ENCODE measurements at regions not wholly inside any gene's neighbourhood (a gene's known extent, or its start where the extent isn't known, plus 50 kb on each side); places are given as distances from the start of the nearest gene placed in this dataset.

DNA sequence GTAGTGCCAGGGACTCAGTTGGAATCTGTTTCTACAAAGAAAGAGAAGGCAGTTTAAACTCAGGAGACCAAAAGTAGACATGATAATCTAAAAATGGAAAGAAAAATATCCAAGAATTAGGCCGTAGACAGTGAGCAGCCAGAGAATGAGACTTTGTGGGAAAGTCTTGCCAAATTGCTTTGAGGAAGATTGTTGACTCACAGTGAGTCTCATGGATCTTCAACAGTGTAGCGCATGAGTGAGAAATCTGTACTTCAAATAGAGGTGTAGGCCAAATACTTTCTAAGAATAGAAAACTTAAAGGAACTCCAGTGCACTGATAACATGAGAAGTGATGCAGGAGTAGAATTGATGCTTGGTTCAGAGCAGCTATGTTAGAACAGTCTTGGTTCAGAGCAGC lies 284.5 kb downstream of the HTR1B start:
- no peak overlapping the region for H3K27ac Mint-ChIP-seq
- no peak for DNase-seq
- peaks cover 5% of the 10 kb centered on the region for H3K9me3 Mint-ChIP-seq
- ChIA-PET POLR2A (no interaction called here), CTCF (no interaction called here)
- no peak overlapping the region for H3K4me3 Mint-ChIP-seq
- H3K4me1 Mint-ChIP-seq (ENCODE audit: low read depth), result no peaks in the 10 kb centered on the region
- Histone ChIP-seq H3K4me3 (ENCODE audit: low read length) (no peak overlapping the region), H3K36me3 (ENCODE audit: insufficient read depth, low read length) (no peaks in the 10 kb centered on the region), H3K9me3 (ENCODE audit: control insufficient read depth in 1 of 2, insufficient read depth in 1 of 2, low read length in 2 of 2) (peaks cover 0 to 4% of the 10 kb centered on the region in 2 experiments), H3K27me3 (ENCODE audit: control insufficient read depth in 1 of 2, insufficient read depth in 2 of 2, low read length in 2 of 2) (no peaks in the 10 kb centered on the region), H3K4me1 (ENCODE audit: insufficient read depth, low read length) (no peaks in the 10 kb centered on the region), H3K27ac (ENCODE audit: low read depth in 1 of 2, low read length in 2 of 2) (no peak overlapping the region)
- TF ChIP-seq, protein P1, sequence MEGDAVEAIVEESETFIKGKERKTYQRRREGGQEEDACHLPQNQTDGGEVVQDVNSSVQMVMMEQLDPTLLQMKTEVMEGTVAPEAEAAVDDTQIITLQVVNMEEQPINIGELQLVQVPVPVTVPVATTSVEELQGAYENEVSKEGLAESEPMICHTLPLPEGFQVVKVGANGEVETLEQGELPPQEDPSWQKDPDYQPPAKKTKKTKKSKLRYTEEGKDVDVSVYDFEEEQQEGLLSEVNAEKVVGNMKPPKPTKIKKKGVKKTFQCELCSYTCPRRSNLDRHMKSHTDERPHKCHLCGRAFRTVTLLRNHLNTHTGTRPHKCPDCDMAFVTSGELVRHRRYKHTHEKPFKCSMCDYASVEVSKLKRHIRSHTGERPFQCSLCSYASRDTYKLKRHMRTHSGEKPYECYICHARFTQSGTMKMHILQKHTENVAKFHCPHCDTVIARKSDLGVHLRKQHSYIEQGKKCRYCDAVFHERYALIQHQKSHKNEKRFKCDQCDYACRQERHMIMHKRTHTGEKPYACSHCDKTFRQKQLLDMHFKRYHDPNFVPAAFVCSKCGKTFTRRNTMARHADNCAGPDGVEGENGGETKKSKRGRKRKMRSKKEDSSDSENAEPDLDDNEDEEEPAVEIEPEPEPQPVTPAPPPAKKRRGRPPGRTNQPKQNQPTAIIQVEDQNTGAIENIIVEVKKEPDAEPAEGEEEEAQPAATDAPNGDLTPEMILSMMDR (IDR thresholded peaks at IDR 0.05), result no peak
- intact Hi-C loops (cut with DNase I, micrococcal nuclease), result no loop called here
- no peaks in the 10 kb centered on the region for H3K27me3 Mint-ChIP-seq
- H3K36me3 Mint-ChIP-seq (ENCODE audit: low read depth), result no peaks in the 10 kb centered on the region
- no peak for ATAC-seq (ENCODE audit: poor library complexity)

DNA sequence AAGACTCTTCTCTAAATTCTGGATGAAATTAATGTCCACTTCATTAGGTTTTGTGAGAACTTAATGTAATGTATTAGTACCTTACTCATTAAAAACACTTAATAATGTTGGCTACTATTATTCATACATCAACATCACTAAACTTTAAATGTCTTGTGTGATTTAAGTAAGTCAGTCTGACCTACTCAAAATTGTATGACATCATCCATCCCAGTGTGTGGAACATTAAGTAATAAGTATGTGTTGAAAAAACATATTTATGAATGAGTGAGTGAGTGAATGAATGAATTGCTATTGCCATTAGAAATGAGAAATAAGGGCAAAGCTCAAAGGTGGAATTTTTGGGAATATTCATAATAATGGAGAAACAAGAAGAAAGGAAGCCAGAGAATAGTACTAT lies 285.8 kb downstream of the HTR1B start:
- Mint-ChIP-seq H3K36me3 (ENCODE audit: low read depth) (no peaks in the 10 kb centered on the region), H3K27ac (no peak overlapping the region), H3K4me3 (no peak overlapping the region), H3K4me1 (ENCODE audit: low read depth) (no peaks in the 10 kb centered on the region), H3K27me3 (no peaks in the 10 kb centered on the region), H3K9me3 (peaks cover 4% of the 10 kb centered on the region)
- CTCF ChIA-PET, result no interaction called here
- H3K4me1 ChIP-seq (ENCODE audit: insufficient read depth, low read length), result no peaks in the 10 kb centered on the region
- no peaks in the 10 kb centered on the region for H3K36me3 ChIP-seq (ENCODE audit: insufficient read depth, low read length)
- H3K4me3 ChIP-seq (ENCODE audit: low read length), result no peak overlapping the region
- ATAC-seq (ENCODE audit: poor library complexity) (no peak), DNase-seq (no peak)
- peaks cover 2 to 11% of the 10 kb centered on the region in 2 experiments for H3K9me3 ChIP-seq (ENCODE audit: control insufficient read depth in 1 of 2, insufficient read depth in 1 of 2, low read length in 2 of 2)
- TF ChIP-seq, protein P1 (IDR thresholded peaks at IDR 0.05), result no peak
- no peaks in the 10 kb centered on the region for H3K27me3 ChIP-seq (ENCODE audit: control insufficient read depth in 1 of 2, insufficient read depth in 2 of 2, low read length in 2 of 2)
- POLR2A ChIA-PET, result no interaction called here
- intact Hi-C loops (cut with DNase I, micrococcal nuclease), result no loop called here
- no peak overlapping the region for H3K27ac ChIP-seq (ENCODE audit: low read depth in 1 of 2, low read length in 2 of 2)

GRCh38 chr6:77173472-77174074 lies 289.7 kb downstream of the HTR1B start:
- no peaks in the 10 kb centered on the region for H3K27me3 Mint-ChIP-seq
- ChIA-PET CTCF (no interaction called here), POLR2A (no interaction called here)
- DNase-seq, result no peak
- TF ChIP-seq, protein P1 (IDR thresholded peaks at IDR 0.05), result no peak
- no peak overlapping the region for H3K4me3 Mint-ChIP-seq
- intact Hi-C loops (cut with DNase I, micrococcal nuclease), result no loop called here
- H3K4me3 ChIP-seq (ENCODE audit: low read length), result no peak overlapping the region
- H3K27me3 ChIP-seq (ENCODE audit: control insufficient read depth in 1 of 2, insufficient read depth in 2 of 2, low read length in 2 of 2), result no peaks in the 10 kb centered on the region
- peaks cover 9% of the 10 kb centered on the region for H3K9me3 Mint-ChIP-seq
- no peak overlapping the region for H3K27ac ChIP-seq (ENCODE audit: low read depth in 1 of 2, low read length in 2 of 2)
- H3K4me1 ChIP-seq (ENCODE audit: insufficient read depth, low read length), result no peaks in the 10 kb centered on the region
- peaks cover 4 to 13% of the 10 kb centered on the region in 2 experiments for H3K9me3 ChIP-seq (ENCODE audit: control insufficient read depth in 1 of 2, insufficient read depth in 1 of 2, low read length in 2 of 2)
- H3K27ac Mint-ChIP-seq, result no peak overlapping the region
- no peaks in the 10 kb centered on the region for H3K36me3 ChIP-seq (ENCODE audit: insufficient read depth, low read length)
- ATAC-seq (ENCODE audit: poor library complexity), result no peak
- no peaks in the 10 kb centered on the region for H3K36me3 Mint-ChIP-seq (ENCODE audit: low read depth)
- H3K4me1 Mint-ChIP-seq (ENCODE audit: low read depth), result no peaks in the 10 kb centered on the region

Data from CD4-positive, alpha-beta T cell (primary cell).